ENCODE measurements at regions not wholly inside any gene's neighbourhood (a gene's known extent, or its start where the extent isn't known, plus 50 kb on each side); places are given as distances from the start of the nearest gene placed in this dataset.

GRCh38 chr15:93278783-93279182 is 189.8 kb upstream of the RGMA start:
- TF ChIP-seq EZH2 (IDR thresholded peaks at IDR 0.05), result no peak
- TF ChIP-seq POLR2AphosphoS5 (IDR thresholded peaks at IDR 0.05; ENCODE audit: borderline replicate concordance, low read depth, low read length), result no peak

Measured in SK-N-MC (cell line).